ENCODE measurements at regions not wholly inside any gene's neighbourhood (a gene's known extent, or its start where the extent isn't known, plus 50 kb on each side); places are given as distances from the start of the nearest gene placed in this dataset.

DNA sequence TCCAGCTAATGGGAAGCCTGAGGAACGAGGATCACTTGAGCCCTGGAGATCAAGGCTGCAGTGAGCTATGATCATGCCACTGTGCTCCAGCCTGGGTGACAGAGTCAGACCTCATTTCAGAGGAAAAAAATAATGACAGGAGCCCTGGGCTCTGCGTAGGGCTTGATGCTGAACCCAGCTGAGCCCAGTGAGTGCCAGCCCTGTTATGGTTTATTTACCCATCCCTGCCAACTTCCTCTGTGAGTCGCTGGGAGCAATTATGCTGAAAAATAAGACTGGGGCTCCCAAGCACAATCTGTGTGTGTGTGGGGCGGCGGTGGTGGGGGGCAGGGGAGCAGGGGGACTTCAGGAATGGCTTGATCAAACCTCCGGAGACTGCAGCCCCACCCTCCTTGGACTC is 75.9 kb upstream of the PMEPA1 start:
- TF ChIP-seq, protein P1, sequence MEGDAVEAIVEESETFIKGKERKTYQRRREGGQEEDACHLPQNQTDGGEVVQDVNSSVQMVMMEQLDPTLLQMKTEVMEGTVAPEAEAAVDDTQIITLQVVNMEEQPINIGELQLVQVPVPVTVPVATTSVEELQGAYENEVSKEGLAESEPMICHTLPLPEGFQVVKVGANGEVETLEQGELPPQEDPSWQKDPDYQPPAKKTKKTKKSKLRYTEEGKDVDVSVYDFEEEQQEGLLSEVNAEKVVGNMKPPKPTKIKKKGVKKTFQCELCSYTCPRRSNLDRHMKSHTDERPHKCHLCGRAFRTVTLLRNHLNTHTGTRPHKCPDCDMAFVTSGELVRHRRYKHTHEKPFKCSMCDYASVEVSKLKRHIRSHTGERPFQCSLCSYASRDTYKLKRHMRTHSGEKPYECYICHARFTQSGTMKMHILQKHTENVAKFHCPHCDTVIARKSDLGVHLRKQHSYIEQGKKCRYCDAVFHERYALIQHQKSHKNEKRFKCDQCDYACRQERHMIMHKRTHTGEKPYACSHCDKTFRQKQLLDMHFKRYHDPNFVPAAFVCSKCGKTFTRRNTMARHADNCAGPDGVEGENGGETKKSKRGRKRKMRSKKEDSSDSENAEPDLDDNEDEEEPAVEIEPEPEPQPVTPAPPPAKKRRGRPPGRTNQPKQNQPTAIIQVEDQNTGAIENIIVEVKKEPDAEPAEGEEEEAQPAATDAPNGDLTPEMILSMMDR (IDR thresholded peaks at IDR 0.05): no peak
- no peak for TF ChIP-seq POLR2A (IDR thresholded peaks at IDR 0.05)

Data from breast epithelium (tissue), 3 donors.